ENCODE measurements at regions not wholly inside any gene's neighbourhood (a gene's known extent, or its start where the extent isn't known, plus 50 kb on each side); places are given as distances from the start of the nearest gene placed in this dataset.

GRCh38 chr4:60326735-60327134, 873.4 kb upstream of the ADGRL3 start:
- TF ChIP-seq CTCF (IDR thresholded peaks at IDR 0.05) = no peak
- intact Hi-C loops (cut with DNase I) = no loop called here
- ATAC-seq = no peak

GRCh38 chr4:60327651-60328050, 872.5 kb upstream of the ADGRL3 start:
- DNase-seq = no peak
- Histone ChIP-seq H3K27me3 (no peaks in the 10 kb centered on the region), H3K4me1 (no peaks in the 10 kb centered on the region), H3K27ac (no peak overlapping the region), H3K4me3 (no peak overlapping the region), H3K36me3 (no peaks in the 10 kb centered on the region), H3K9me3 (no peaks in the 10 kb centered on the region)
- TF ChIP-seq CTCF (IDR thresholded peaks at IDR 0.05) = no peak
- intact Hi-C loops (cut with DNase I) = no loop called here
- ATAC-seq = no peak

More at GRCh38 chr4:60326735-60327134, 873.4 kb upstream of the ADGRL3 start:
- DNase-seq = no peak
- no peaks in the 10 kb centered on the region for H3K9me3 ChIP-seq
- H3K27me3 ChIP-seq = no peaks in the 10 kb centered on the region
- H3K36me3 ChIP-seq = no peaks in the 10 kb centered on the region
- H3K27ac ChIP-seq = no peak overlapping the region
- H3K4me1 ChIP-seq = no peaks in the 10 kb centered on the region
- H3K4me3 ChIP-seq = no peak overlapping the region

- DNase-seq (no peak), ATAC-seq (no peak)
- Histone ChIP-seq H3K27ac (no peak overlapping the region), H3K4me3 (no peak overlapping the region), H3K9me3 (no peaks in the 10 kb centered on the region), H3K36me3 (no peaks in the 10 kb centered on the region), H3K27me3 (no peaks in the 10 kb centered on the region), H3K4me1 (no peaks in the 10 kb centered on the region)
- TF ChIP-seq CTCF (IDR thresholded peaks at IDR 0.05) = no peak
- intact Hi-C loops (cut with DNase I) = no loop called here
Measured at GRCh38 chr4:60344908-60345307, 855.2 kb upstream of the ADGRL3 start.

GRCh38 chr4:60345392-60345791, 854.7 kb upstream of the ADGRL3 start:
- no peaks in the 10 kb centered on the region for H3K4me1 ChIP-seq
- H3K36me3 ChIP-seq = no peaks in the 10 kb centered on the region
- no peak for DNase-seq
- intact Hi-C loops (cut with DNase I) = no loop called here
- no peak overlapping the region for H3K4me3 ChIP-seq
- no peaks in the 10 kb centered on the region for H3K27me3 ChIP-seq
- no peaks in the 10 kb centered on the region for H3K9me3 ChIP-seq
- TF ChIP-seq CTCF (IDR thresholded peaks at IDR 0.05) = no peak
- no peak overlapping the region for H3K27ac ChIP-seq
- no peak for ATAC-seq

- Histone ChIP-seq H3K4me1 (no peaks in the 10 kb centered on the region), H3K27ac (no peak overlapping the region), H3K9me3 (no peaks in the 10 kb centered on the region), H3K27me3 (no peaks in the 10 kb centered on the region), H3K36me3 (no peaks in the 10 kb centered on the region), H3K4me3 (no peak overlapping the region)
- intact Hi-C loops (cut with DNase I) = no loop called here
- DNase-seq = no peak
- TF ChIP-seq CTCF (IDR thresholded peaks at IDR 0.05) = no peak
- no peak for ATAC-seq
Measured at GRCh38 chr4:60359746-60360367, 840.3 kb upstream of the ADGRL3 start.

- no peak for ATAC-seq
- intact Hi-C loops (cut with DNase I) = no loop called here
Measured at GRCh38 chr4:60365176-60365575, 835.0 kb upstream of the ADGRL3 start.

More at GRCh38 chr4:60365176-60365575, 835.0 kb upstream of the ADGRL3 start:
- no peak overlapping the region for H3K27ac ChIP-seq
- H3K4me1 ChIP-seq = no peaks in the 10 kb centered on the region
- no peak for TF ChIP-seq CTCF (IDR thresholded peaks at IDR 0.05)
- H3K4me3 ChIP-seq = no peak overlapping the region
- H3K9me3 ChIP-seq = no peaks in the 10 kb centered on the region
- no peaks in the 10 kb centered on the region for H3K27me3 ChIP-seq
- no peaks in the 10 kb centered on the region for H3K36me3 ChIP-seq
- no peak for DNase-seq
